Small intestine (tissue), 7 donors: ENCODE measurements at regions not wholly inside any gene's neighbourhood (a gene's known extent, or its start where the extent isn't known, plus 50 kb on each side); places are given as distances from the start of the nearest gene placed in this dataset.
"Not testable (repeated sequence)": the region's sequence is repeated elsewhere in the genome, so short reads cannot be mapped to it uniquely, and the experiment has no call there.

Source experiments
- DNase-seq, 2 donors: peaks; one replicate each; pipeline versions ENCODE4 v3.0.0 to v3.0.0-alpha.2; 2013
- FAIRE-seq: peaks from 2 replicates; lab custom pipeline; 2012; peaks lifted over from hg19 to GRCh38; lab: Jason Lieb, UNC
- H3K27ac ChIP-seq, 3 donors: one replicate each; pipeline ENCODE4 v1.5.1; 2013; ENCODE audit warnings: low read length in 2 of 3, mild to moderate bottlenecking in 2 of 3, control low read depth in 1 of 3, inconsistent platforms in 1 of 3, low read depth in 1 of 3, moderate library complexity in 1 of 3
- H3K27me3 ChIP-seq, 3 donors: one replicate each; pipeline ENCODE4 v1.6.1; 2013; ENCODE audit warnings: low read length in 3 of 3, inconsistent platforms in 1 of 3; ENCODE audit not compliant: control insufficient read depth in 3 of 3, insufficient read depth in 3 of 3
- H3K36me3 ChIP-seq, 3 donors: one replicate each; pipeline ENCODE4 v1.6.1; 2013; ENCODE audit warnings: low read length in 3 of 3, inconsistent platforms in 1 of 3, low read depth in 1 of 3, mild to moderate bottlenecking in 1 of 3, moderate library complexity in 1 of 3; ENCODE audit not compliant: control insufficient read depth in 3 of 3, insufficient read depth in 2 of 3
- H3K4me1 ChIP-seq, 3 donors: one replicate each; pipeline ENCODE4 v1.6.1; 2013; ENCODE audit warnings: low read length in 2 of 3, inconsistent platforms in 1 of 3, low read depth in 1 of 3, mild to moderate bottlenecking in 1 of 3, moderate library complexity in 1 of 3; ENCODE audit not compliant: control insufficient read depth in 3 of 3, insufficient read depth in 2 of 3
- H3K4me3 ChIP-seq, 3 donors: one replicate each; pipeline ENCODE4 v1.5.1; 2013; ENCODE audit warnings: low read length in 3 of 3, control low read depth in 1 of 3, inconsistent platforms in 1 of 3, low read depth in 1 of 3, mild to moderate bottlenecking in 1 of 3, moderate library complexity in 1 of 3
- H3K9me3 ChIP-seq, 2 donors: one replicate each; pipeline ENCODE4 v1.6.1; 2013; ENCODE audit warnings: low read depth in 1 of 2, low read length in 1 of 2; ENCODE audit not compliant: control insufficient read depth in 2 of 2, insufficient read depth in 1 of 2
- WGBS, 3 donors: extraction: QIAGEN DNeasy Blood & Tissue Kit; methylation state at CpG; one replicate each; pipeline ENCODE4 v1.1.7; 2013; 5-methylcytosine and 5-hydroxymethylcytosine counted together
- donor health status: healthy with polysubstance abuse.
- donor health status: control.
- donor health status: control.
- donor health status: Bipolar disorder and iron deficiency.
- donor health status: healthy.

GRCh38 chr6:128711149-128711548, 171.8 kb upstream of the LAMA2 start:
- no peaks in the 10 kb centered on the region for H3K4me1 ChIP-seq
- H3K27ac ChIP-seq: no peak overlapping the region
- H3K4me3 ChIP-seq: no peak overlapping the region
- no peak for DNase-seq
- H3K9me3 ChIP-seq: no peaks in the 10 kb centered on the region
- FAIRE-seq: no peak
- no peaks in the 10 kb centered on the region for H3K27me3 ChIP-seq
- H3K36me3 ChIP-seq: no peaks in the 10 kb centered on the region
- WGBS, 3 donors: 63 to 76% (median 65%) methylated on average over 3 of the region's 3 CpGs

- 80 to 92% (median 91%) methylated on average over 2 of the region's 2 CpGs for WGBS, 3 donors
- Histone ChIP-seq H3K27ac (no peak overlapping the region), H3K36me3 (no peaks in the 10 kb centered on the region), H3K9me3 (no peaks in the 10 kb centered on the region), H3K4me1 (no peaks in the 10 kb centered on the region), H3K27me3 (no peaks in the 10 kb centered on the region), H3K4me3 (no peak overlapping the region)
- DNase-seq: no peak
- no peak for FAIRE-seq
Measured at GRCh38 chr6:128710315-128710714, 172.6 kb upstream of the LAMA2 start.

GRCh38 chr6:128704601-128705000, 178.3 kb upstream of the LAMA2 start:
- Histone ChIP-seq H3K27me3 (no peaks in the 10 kb centered on the region), H3K27ac (no peak overlapping the region), H3K4me3 (no peak overlapping the region), H3K36me3 (no peaks in the 10 kb centered on the region), H3K9me3 (no peaks in the 10 kb centered on the region), H3K4me1 (no peaks in the 10 kb centered on the region)
- DNase-seq (no peak), FAIRE-seq (no peak)
- 87 to 94% (median 91%) methylated on average over 4 of the region's 4 CpGs for WGBS, 3 donors

- not testable (repeated sequence) for H3K27me3 ChIP-seq, H3K4me3 ChIP-seq, DNase-seq, H3K9me3 ChIP-seq, H3K36me3 ChIP-seq, FAIRE-seq, H3K4me1 ChIP-seq, H3K27ac ChIP-seq
- 73 to 96% (median 91%) methylated on average over 3 of the region's 3 CpGs for WGBS, 3 donors
Measured at GRCh38 chr6:128703794-128704193, 179.1 kb upstream of the LAMA2 start.

- FAIRE-seq (no peak), DNase-seq (peak in 1 of 2 donors; percentile 38)
- WGBS, 3 donors: 49 to 64% (median 55%) methylated on average over 6 of the region's 6 CpGs
- Histone ChIP-seq H3K4me3 (no peak overlapping the region), H3K27me3 (no peaks in the 10 kb centered on the region), H3K4me1 (no peaks in the 10 kb centered on the region), H3K36me3 (no peaks in the 10 kb centered on the region), H3K9me3 (no peaks in the 10 kb centered on the region), H3K27ac (no peak overlapping the region)
Measured at GRCh38 chr6:128696691-128697689, 176.6 kb upstream of the PTPRK start.

- 75 to 87% (median 83%) methylated on average over 1 of the region's 1 CpG for WGBS, 3 donors
- Histone ChIP-seq H3K27ac (no peak overlapping the region), H3K27me3 (no peaks in the 10 kb centered on the region), H3K36me3 (no peaks in the 10 kb centered on the region), H3K9me3 (no peaks in the 10 kb centered on the region), H3K4me3 (no peak overlapping the region), H3K4me1 (no peaks in the 10 kb centered on the region)
- FAIRE-seq: no peak
- DNase-seq: no peak
Measured at GRCh38 chr6:128694303-128695009, 174.1 kb upstream of the PTPRK start.

- H3K4me1 ChIP-seq: no peaks in the 10 kb centered on the region
- H3K27me3 ChIP-seq: no peaks in the 10 kb centered on the region
- DNase-seq (no peak), FAIRE-seq (no peak)
- WGBS, 3 donors: 93 to 96% (median 93%) methylated on average over 3 of the region's 3 CpGs
- no peaks in the 10 kb centered on the region for H3K36me3 ChIP-seq
- no peak overlapping the region for H3K4me3 ChIP-seq
- no peak overlapping the region for H3K27ac ChIP-seq
- no peaks in the 10 kb centered on the region for H3K9me3 ChIP-seq
Measured at GRCh38 chr6:128690063-128690462, 169.7 kb upstream of the PTPRK start.

GRCh38 chr6:128686084-128686483, 165.7 kb upstream of the PTPRK start:
- no peak overlapping the region for H3K27ac ChIP-seq
- H3K4me3 ChIP-seq: no peak overlapping the region
- no peaks in the 10 kb centered on the region for H3K27me3 ChIP-seq
- H3K36me3 ChIP-seq: no peaks in the 10 kb centered on the region
- H3K9me3 ChIP-seq: no peaks in the 10 kb centered on the region
- DNase-seq: no peak
- no peaks in the 10 kb centered on the region for H3K4me1 ChIP-seq
- no peak for FAIRE-seq
